BE2C (cell line): ENCODE measurements at regions not wholly inside any gene's neighbourhood (a gene's known extent, or its start where the extent isn't known, plus 50 kb on each side); places are given as distances from the start of the nearest gene placed in this dataset.

Experiments
- DNase-seq: peaks from one replicate; pipeline ENCODE4 v3.0.0-alpha.2; 2020
- H3K27me3 ChIP-seq: fragments of 250-450 bp; sonication (Bioruptor Pico); 2 replicates; pipeline ENCODE4 v1.5.1; 2020; ENCODE audit warnings: mild to moderate bottlenecking
- H3K36me3 ChIP-seq: fragments of 250-450 bp; sonication (Bioruptor Pico); 2 replicates; pipeline ENCODE4 v1.5.1; 2020; ENCODE audit warnings: mild to moderate bottlenecking
- H3K4me1 ChIP-seq: fragments of 250-450 bp; sonication (Bioruptor Pico); 2 replicates; pipeline ENCODE4 v1.5.1; 2020
- H3K4me3 ChIP-seq: 2 replicates; pipeline ENCODE4 v1.5.1; 2011; ENCODE audit warnings: low read depth, low read length
- H3K9me3 ChIP-seq: fragments of 250-450 bp; sonication (Bioruptor Pico); 2 replicates; pipeline ENCODE4 v1.5.1; 2020
- TF ChIP-seq, protein P1 (sequence below): IDR thresholded peaks from 2 replicates; pipeline ENCODE4 v1.5.1; 2012; ENCODE audit warnings: mild to moderate bottlenecking, low read depth, low read length

DNA sequence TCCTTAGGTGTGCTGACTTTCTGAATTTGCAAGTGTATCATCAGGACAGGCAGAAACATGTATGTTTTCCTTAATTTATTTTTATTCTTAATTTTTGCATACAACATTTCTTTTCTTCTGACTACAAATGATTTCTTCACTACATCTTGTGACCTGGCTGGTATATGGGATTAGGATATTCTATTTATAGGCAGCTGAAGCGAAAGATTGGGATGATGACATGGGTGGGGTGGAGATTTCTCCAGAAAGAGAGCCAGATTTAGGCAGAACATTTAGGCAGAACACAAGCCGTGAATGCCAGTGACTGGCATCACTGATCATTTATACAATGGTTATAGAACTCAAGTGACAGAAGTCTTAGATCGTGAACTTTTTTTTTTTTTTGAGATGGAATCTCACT is 256.7 kb downstream of the KLF6 start:
- H3K9me3 ChIP-seq: no peaks in the 10 kb centered on the region
- TF ChIP-seq, protein P1, sequence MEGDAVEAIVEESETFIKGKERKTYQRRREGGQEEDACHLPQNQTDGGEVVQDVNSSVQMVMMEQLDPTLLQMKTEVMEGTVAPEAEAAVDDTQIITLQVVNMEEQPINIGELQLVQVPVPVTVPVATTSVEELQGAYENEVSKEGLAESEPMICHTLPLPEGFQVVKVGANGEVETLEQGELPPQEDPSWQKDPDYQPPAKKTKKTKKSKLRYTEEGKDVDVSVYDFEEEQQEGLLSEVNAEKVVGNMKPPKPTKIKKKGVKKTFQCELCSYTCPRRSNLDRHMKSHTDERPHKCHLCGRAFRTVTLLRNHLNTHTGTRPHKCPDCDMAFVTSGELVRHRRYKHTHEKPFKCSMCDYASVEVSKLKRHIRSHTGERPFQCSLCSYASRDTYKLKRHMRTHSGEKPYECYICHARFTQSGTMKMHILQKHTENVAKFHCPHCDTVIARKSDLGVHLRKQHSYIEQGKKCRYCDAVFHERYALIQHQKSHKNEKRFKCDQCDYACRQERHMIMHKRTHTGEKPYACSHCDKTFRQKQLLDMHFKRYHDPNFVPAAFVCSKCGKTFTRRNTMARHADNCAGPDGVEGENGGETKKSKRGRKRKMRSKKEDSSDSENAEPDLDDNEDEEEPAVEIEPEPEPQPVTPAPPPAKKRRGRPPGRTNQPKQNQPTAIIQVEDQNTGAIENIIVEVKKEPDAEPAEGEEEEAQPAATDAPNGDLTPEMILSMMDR: no peak
- no peak for DNase-seq
- H3K4me3 ChIP-seq: no peak overlapping the region
- no peaks in the 10 kb centered on the region for H3K27me3 ChIP-seq
- H3K4me1 ChIP-seq: peaks cover 8% of the 10 kb centered on the region; the same call in 1 of the 2 replicates
- H3K36me3 ChIP-seq: no peaks in the 10 kb centered on the region

DNA sequence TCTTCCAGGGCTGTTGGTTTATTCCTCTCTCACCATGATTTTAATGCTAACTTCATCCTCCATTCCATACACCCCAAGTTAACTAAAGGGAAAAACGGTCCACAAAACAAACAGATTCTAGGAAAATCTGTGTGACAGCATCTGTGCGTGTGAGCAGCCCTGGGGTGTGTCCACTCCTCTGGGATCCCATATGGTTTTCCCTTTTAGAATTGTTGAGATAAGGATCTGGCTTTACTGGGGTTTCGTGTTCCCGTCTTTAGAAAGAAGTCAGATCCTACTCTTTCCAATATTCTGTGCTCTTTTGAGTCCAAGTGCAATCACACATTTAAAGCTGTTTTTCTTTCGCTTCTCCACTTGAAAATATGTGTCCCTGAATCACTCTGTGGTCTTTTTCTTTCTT is 257.1 kb downstream of the KLF6 start:
- peaks cover 8% of the 10 kb centered on the region; the same call in 1 of the 2 replicates for H3K4me1 ChIP-seq
- DNase-seq: no peak
- TF ChIP-seq, protein P1: no peak

DNA sequence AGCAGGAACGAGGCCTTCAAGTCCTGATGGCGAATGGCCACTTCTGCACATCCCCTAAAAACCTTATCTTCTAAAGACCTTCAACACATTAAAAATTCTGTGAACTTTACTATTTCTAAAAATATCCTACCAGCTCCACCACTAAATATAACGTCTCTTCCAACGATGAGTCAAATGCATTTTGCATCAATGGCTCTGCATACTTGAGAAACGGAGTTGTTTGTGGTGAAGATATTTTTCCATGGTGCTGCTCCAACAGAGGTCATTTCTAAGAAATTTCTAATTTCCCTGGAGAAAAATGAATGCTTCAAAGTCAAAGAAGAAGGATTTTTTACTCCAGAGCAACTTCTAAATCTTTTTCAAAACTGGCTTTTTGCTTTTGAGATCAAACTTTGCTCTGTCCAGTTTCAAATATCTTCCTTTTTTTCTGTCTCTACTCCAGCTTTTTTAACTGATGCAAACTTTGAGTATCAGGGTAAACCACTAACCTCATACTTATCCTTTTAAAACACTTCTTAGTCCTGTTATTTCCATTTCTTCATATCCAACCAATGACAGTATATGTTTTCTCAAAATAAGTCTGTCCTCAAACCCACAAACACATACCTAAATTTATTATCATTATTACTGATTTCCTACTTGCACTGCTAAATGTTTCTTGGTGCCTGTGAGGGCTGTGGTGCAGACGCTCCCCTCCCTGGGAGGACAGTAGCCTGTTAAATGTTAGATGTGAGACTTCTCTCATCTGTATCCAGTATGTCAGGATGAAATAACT is 258.1 kb downstream of the KLF6 start:
- TF ChIP-seq, protein P1: no peak
- H3K4me3 ChIP-seq: no peak overlapping the region
- H3K36me3 ChIP-seq: no peaks in the 10 kb centered on the region
- no peaks in the 10 kb centered on the region for H3K27me3 ChIP-seq
- DNase-seq: no peak
- no peaks in the 10 kb centered on the region for H3K9me3 ChIP-seq
- peaks cover 8% of the 10 kb centered on the region; the same call in 1 of the 2 replicates for H3K4me1 ChIP-seq

More for the DNA sequence above, 257.1 kb downstream of the KLF6 start:
- H3K27me3 ChIP-seq: no peaks in the 10 kb centered on the region
- no peaks in the 10 kb centered on the region for H3K36me3 ChIP-seq
- no peaks in the 10 kb centered on the region for H3K9me3 ChIP-seq
- H3K4me3 ChIP-seq: no peak overlapping the region

DNA sequence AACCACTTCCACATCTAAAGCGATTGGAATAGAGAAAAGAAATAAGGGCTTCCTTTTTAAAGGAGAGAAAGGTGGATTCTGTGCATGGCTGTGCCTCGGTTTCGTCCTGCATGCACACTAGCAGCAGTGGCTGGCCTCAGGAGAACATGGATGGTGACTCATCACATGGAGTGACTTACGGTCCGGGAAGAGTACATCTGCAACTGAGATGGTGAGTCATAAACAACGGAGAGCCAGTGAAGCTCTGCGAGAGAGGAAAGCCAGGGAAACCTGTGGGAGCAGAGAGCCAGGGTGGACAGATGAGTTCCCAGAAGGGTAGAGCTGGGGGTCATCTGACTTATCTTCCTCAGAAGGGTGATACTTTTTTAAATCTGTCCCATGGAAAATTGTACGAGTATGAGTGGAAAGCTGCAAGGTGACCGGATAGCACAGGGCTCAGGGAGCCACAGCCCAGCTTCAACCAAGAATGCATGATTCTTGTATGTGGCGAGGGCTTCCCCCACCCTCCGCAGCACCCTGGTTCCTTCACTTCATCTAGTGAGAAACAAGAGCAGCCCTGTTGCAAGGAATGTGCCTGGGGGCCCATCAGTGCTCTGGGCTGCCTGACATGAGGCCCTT is 259.1 kb downstream of the KLF6 start:
- Histone ChIP-seq H3K36me3 (no peaks in the 10 kb centered on the region), H3K4me1 (peaks cover 8% of the 10 kb centered on the region; the same call in 1 of the 2 replicates), H3K4me3 (no peak overlapping the region), H3K27me3 (no peaks in the 10 kb centered on the region), H3K9me3 (no peaks in the 10 kb centered on the region)
- TF ChIP-seq, protein P1: no peak
- peak; percentile 68 for DNase-seq

DNA sequence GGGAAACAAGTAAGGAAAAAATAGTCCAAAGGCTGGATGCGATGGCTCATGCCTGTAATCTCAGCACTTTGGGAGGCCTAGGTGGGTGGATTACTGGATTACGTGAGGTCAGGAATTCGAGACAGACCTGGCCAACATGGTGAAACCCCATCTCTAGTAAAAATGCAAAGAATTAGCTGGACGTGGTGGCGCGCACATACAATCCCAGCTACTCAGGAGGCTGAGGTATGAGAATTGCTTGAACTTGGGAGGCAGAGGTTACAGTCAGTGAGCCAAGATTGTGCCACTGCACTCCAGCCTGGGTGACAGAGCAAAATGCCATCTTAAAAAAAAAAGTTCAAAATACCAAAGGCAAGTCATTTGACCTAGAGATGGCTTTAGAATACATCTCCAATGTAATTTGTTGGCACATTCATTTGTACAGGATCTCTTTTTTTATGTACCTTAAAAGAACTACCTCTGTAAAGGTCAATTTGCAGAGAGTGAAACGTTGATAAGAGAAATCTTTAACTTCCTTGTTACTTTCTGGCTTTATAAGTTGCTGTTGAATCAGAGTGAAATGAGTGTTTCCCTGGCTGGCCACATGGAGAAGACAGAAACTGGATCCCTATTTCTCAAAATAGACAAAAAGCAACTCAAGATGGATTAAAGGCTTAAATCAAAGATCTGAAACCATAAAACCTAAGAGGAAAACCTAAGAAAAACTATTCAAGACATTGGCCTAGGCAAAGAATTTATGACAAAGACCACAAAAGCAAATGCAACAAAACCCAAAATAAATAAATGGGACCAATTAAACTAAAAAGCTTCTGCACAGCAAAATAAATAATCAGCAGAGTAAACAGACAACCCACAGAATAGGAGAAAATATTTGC is 260.7 kb downstream of the KLF6 start:
- H3K4me3 ChIP-seq: no peak overlapping the region
- peaks cover 8% of the 10 kb centered on the region; the same call in 1 of the 2 replicates for H3K4me1 ChIP-seq
- H3K9me3 ChIP-seq: no peaks in the 10 kb centered on the region
- TF ChIP-seq, protein P1: no peak
- no peaks in the 10 kb centered on the region for H3K27me3 ChIP-seq
- no peaks in the 10 kb centered on the region for H3K36me3 ChIP-seq
- no peak for DNase-seq
